Chondrocyte (in vitro differentiated cells): ENCODE measurements at regions not wholly inside any gene's neighbourhood (a gene's known extent, or its start where the extent isn't known, plus 50 kb on each side); places are given as distances from the start of the nearest gene placed in this dataset.

ENCODE experiments used
- DNase-seq: peaks from one replicate; pipeline ENCODE4 v3.0.0; 2021; ENCODE audit warnings: mixed read lengths, low spot score
- H3K27ac Mint-ChIP-seq: one replicate; pipeline ENCODE4 v1.8.0; 2021; ENCODE audit warnings: mild to moderate bottlenecking, moderate library complexity, mixed read lengths; ENCODE audit not compliant: unreplicated experiment
- H3K27me3 Mint-ChIP-seq: 2 replicates; pipeline ENCODE4 v1.8.0; 2021; ENCODE audit warnings: low read depth, mixed read lengths
- H3K36me3 Mint-ChIP-seq: 2 replicates; pipeline ENCODE4 v1.8.0; 2021; ENCODE audit warnings: low read depth, mixed read lengths
- H3K4me1 Mint-ChIP-seq: 2 replicates; pipeline ENCODE4 v1.8.0; 2021; ENCODE audit warnings: low read depth, mild to moderate bottlenecking, mixed read lengths
- H3K4me3 Mint-ChIP-seq: one replicate; pipeline ENCODE4 v1.8.0; 2021; ENCODE audit warnings: mild to moderate bottlenecking, moderate library complexity, mixed read lengths; ENCODE audit not compliant: unreplicated experiment
- H3K9me3 Mint-ChIP-seq: 2 replicates; pipeline ENCODE4 v1.8.0; 2021; ENCODE audit warnings: low read depth, mixed read lengths
- CTCF ChIP-seq: fragments of 200-600 bp; sonication (generic); IDR thresholded peaks from 2 replicates; pipeline ENCODE4 v1.5.0; 2021; ENCODE audit warnings: antibody characterized with exemption, mild to moderate bottlenecking, moderate library complexity

- peaks cover 22% of the 10 kb centered on the region for H3K36me3 Mint-ChIP-seq
- H3K27me3 Mint-ChIP-seq: no peaks in the 10 kb centered on the region
- no peak overlapping the region for H3K4me3 Mint-ChIP-seq
- no peak for TF ChIP-seq CTCF
- no peak for DNase-seq
- no peaks in the 10 kb centered on the region for H3K9me3 Mint-ChIP-seq
- H3K4me1 Mint-ChIP-seq: peaks cover 27% of the 10 kb centered on the region
- no peak overlapping the region for H3K27ac Mint-ChIP-seq
Observed at GRCh38 chr2:196315388-196316049, 144.1 kb upstream of the STK17B start.

GRCh38 chr2:196316050-196316430, 144.7 kb upstream of the STK17B start:
- TF ChIP-seq CTCF: no peak
- no peak overlapping the region for H3K4me3 Mint-ChIP-seq
- H3K4me1 Mint-ChIP-seq: peaks cover 22% of the 10 kb centered on the region
- no peaks in the 10 kb centered on the region for H3K27me3 Mint-ChIP-seq
- H3K36me3 Mint-ChIP-seq: peaks cover 22% of the 10 kb centered on the region
- DNase-seq: no peak
- no peak overlapping the region for H3K27ac Mint-ChIP-seq
- no peaks in the 10 kb centered on the region for H3K9me3 Mint-ChIP-seq

GRCh38 chr2:196318517-196319377, 147.4 kb upstream of the STK17B start:
- TF ChIP-seq CTCF: no peak
- Mint-ChIP-seq H3K4me1 (peaks cover 45% of the 10 kb centered on the region), H3K4me3 (no peak overlapping the region), H3K36me3 (peaks cover 19% of the 10 kb centered on the region), H3K27ac (no peak overlapping the region), H3K9me3 (no peaks in the 10 kb centered on the region), H3K27me3 (no peaks in the 10 kb centered on the region)
- no peak for DNase-seq

GRCh38 chr2:196322973-196323810, 151.8 kb upstream of the STK17B start:
- DNase-seq: no peak
- H3K27ac Mint-ChIP-seq: peak overlapping the region; percentile 76
- H3K4me1 Mint-ChIP-seq: peaks cover 44% of the 10 kb centered on the region
- H3K4me3 Mint-ChIP-seq: peak overlapping the region; percentile 32
- H3K9me3 Mint-ChIP-seq: no peaks in the 10 kb centered on the region
- peaks cover 17% of the 10 kb centered on the region for H3K36me3 Mint-ChIP-seq
- H3K27me3 Mint-ChIP-seq: no peaks in the 10 kb centered on the region
- peak; percentile 72 for TF ChIP-seq CTCF

GRCh38 chr2:196324211-196324610, 152.8 kb upstream of the STK17B start:
- Mint-ChIP-seq H3K9me3 (no peaks in the 10 kb centered on the region), H3K36me3 (peaks cover 9% of the 10 kb centered on the region), H3K4me1 (peaks cover 44% of the 10 kb centered on the region), H3K27ac (no peak overlapping the region), H3K4me3 (no peak overlapping the region), H3K27me3 (no peaks in the 10 kb centered on the region)
- no peak for DNase-seq
- TF ChIP-seq CTCF: no peak
